DND-41 (cell line): ENCODE measurements at regions not wholly inside any gene's neighbourhood (a gene's known extent, or its start where the extent isn't known, plus 50 kb on each side); places are given as distances from the start of the nearest gene placed in this dataset.
"Not testable (repeated sequence)": the region's sequence is repeated elsewhere in the genome, so short reads cannot be mapped to it uniquely, and the experiment has no call there.

Experiments
- EZH2 ChIP-seq: IDR thresholded peaks from 3 replicates; pipeline ENCODE4 v1.6.1; 2012; ENCODE audit warnings: borderline replicate concordance, low read depth, mild to moderate bottlenecking, moderate library complexity, low read length, inconsistent platforms; ENCODE audit not compliant: severe bottlenecking
- TF ChIP-seq, protein P1 (sequence below): IDR thresholded peaks from 2 replicates; pipeline ENCODE4 v1.5.1; 2012; ENCODE audit warnings: borderline replicate concordance, low read length, moderate library complexity, mild to moderate bottlenecking; ENCODE audit not compliant: poor library complexity, severe bottlenecking; ENCODE audit errors: extremely low read depth

- TF ChIP-seq, protein P1, sequence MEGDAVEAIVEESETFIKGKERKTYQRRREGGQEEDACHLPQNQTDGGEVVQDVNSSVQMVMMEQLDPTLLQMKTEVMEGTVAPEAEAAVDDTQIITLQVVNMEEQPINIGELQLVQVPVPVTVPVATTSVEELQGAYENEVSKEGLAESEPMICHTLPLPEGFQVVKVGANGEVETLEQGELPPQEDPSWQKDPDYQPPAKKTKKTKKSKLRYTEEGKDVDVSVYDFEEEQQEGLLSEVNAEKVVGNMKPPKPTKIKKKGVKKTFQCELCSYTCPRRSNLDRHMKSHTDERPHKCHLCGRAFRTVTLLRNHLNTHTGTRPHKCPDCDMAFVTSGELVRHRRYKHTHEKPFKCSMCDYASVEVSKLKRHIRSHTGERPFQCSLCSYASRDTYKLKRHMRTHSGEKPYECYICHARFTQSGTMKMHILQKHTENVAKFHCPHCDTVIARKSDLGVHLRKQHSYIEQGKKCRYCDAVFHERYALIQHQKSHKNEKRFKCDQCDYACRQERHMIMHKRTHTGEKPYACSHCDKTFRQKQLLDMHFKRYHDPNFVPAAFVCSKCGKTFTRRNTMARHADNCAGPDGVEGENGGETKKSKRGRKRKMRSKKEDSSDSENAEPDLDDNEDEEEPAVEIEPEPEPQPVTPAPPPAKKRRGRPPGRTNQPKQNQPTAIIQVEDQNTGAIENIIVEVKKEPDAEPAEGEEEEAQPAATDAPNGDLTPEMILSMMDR, result not testable (repeated sequence)
- not testable (repeated sequence) for TF ChIP-seq EZH2
Measured at GRCh38 chr2:163085366-163086024, 246.9 kb upstream of the KCNH7 start.
